HG02981 (cell line): ENCODE measurements at regions not wholly inside any gene's neighbourhood (a gene's known extent, or its start where the extent isn't known, plus 50 kb on each side); places are given as distances from the start of the nearest gene placed in this dataset.
"Not testable (repeated sequence)": the region's sequence is repeated elsewhere in the genome, so short reads cannot be mapped to it uniquely, and the experiment has no call there.

Experiments
- ATAC-seq: cut with Tn5 transposase; IDR thresholded peaks from one replicate; pipeline ENCODE4 v1.9.1; 2021; ENCODE audit warnings: mild to moderate bottlenecking, moderate library complexity; ENCODE audit not compliant: unreplicated experiment

GRCh38 chr1:163633366-163633765, 311.6 kb downstream of the NUF2 start:
- no peak for ATAC-seq

GRCh38 chr1:163645676-163646075, 323.9 kb downstream of the NUF2 start:
- ATAC-seq: not testable (repeated sequence)

DNA sequence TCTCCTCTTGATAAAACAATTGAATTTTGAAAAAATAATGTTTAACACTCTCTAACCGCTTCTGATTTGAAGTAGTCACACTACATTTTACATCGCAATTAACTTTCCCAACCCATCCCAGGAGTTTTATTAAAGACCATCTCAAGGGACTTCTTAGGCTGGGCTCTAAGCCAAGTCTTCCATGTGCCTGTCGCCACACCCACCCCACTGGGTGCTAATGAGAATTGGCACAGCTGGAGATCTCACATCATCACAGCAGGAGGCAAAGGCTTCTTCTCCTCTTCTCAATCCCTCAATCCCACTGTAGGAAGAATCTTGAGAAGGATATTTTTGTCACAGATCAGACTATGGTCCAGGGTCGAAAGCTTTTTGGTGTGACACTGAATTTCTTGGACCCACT, 328.9 kb downstream of the NUF2 start:
- ATAC-seq: no peak

- ATAC-seq: no peak
These were observed 330.7 kb downstream of the NUF2 start for GRCh38 chr1:163652441-163652840.

- no peak for ATAC-seq
These were observed 333.8 kb downstream of the NUF2 start for GRCh38 chr1:163655565-163655964.

DNA sequence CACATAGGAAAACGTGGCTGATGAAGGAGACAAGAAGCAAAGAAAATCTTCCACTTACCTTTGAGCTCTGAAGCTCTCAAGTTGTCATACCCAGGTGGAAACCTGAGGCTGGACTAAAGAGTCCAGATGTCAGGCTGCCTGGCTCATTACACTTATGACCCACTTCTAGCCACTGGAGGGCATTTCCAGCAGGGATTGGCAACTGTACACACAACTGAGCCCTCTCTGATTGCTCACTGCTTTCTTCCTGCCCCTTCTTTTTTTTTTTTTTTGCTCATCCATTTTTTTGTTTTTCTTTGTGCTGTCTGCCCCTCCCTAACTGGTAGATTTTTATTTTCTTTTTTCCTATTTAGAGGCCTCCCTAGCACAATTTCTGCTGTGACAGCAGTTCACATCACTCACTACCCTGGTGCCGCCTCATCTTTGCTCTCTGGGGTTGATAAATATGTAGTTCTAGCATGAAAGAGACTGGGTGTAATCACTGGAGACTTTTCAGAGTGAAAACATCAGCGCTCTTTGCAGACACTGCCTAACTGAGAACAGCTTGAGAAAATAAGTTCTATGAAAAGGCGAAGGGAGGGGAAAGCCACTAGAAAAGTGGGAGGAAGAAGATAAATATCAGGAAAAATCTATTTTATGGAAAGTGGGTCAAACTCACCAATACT, 334.5 kb downstream of the NUF2 start:
- ATAC-seq: no peak

- no peak for ATAC-seq
These were observed 336.0 kb downstream of the NUF2 start for GRCh38 chr1:163657719-163658118.

GRCh38 chr1:163661391-163661790, 339.6 kb downstream of the NUF2 start:
- no peak for ATAC-seq

GRCh38 chr1:163664671-163665335, 343.0 kb downstream of the NUF2 start:
- ATAC-seq: no peak

DNA sequence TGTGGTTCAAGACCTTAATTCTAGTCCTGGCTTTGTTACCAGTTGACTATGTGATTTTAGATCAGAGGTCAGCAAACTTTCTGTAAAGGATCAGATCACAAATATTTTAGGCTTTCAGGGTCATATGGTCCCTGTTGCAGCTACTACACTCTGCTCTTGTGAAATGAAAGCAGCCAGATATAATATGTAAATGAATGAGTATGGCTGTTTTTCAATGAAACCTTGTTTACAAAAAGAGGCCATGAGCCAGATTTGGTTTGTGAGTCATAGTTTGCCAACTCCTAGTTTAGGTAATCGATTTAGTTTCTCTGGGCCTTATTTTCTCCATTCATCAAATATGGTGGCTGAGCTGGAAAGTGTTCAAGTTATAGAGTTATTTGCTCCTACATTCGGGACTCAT, 346.7 kb downstream of the NUF2 start:
- ATAC-seq: no peak

DNA sequence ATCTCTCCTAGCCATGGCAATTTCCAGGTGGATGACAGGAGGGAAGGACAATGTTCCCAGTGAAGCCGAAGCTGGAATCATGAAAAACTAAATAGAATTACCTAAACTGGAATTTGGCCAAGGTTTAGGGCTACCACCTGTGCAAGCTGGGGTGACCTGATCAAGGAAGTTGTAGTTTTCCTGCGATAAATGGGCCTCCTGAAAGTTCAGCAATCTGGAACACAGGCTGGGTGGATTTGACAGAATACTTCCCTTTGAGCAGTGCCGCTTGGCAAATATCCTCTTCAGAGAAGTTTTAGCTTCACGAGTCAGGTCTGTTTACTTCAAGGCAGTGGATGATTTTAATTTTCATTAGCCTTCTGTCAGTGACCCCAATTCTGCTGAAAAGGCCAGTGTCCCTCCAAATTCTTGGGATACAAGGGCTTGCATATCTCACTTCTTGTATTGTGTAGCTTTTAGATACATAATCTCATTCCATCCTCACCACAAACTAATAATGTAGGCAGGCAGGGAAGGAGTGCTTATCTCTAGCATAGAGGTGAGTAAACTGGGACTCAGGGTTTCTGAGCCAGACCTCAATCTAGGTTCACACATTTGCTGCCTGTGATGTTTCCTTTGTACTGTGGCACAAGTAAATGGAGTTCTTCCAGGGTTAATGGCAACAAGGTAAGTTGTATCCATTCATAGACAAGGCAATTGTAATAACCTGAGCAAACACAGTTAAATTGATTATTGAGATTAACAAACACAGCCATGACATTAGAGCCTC, 349.4 kb downstream of the NUF2 start:
- ATAC-seq: no peak

DNA sequence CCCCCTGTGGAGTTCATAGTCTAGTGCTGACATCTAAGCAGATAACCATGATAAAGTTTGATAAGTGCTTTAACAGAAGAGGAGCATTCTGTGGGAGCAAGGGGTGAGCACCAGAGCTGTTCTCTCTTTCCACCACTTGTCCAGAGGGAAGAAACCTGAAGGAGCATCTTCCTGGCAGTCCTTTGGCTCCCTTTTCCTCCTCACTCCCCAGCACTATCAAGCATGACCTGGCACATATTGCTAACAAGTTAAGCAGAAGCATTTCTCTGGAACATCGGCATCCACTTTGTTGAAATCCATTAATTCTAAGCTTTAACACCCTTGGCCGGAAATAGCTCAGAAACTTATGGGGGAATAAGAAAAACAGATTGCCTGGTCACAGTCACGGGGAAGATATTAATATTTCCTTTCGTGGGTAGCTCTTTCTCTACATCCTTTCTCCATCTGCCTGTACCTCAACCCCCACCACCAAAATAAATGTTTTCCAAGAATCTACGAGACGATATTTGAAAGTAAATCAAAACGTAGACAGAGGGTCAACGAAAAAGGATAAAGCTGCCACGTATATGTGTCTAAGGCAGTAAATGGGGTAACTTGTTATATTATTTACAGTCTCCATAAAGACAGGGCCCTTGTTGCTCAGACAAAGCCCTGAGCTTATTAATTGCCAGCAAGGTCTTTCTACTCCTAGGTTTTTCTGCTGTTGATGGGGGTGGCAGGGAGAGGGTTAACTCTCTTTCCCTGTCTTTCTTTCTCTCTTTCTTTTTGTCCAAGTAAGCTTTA, 351.4 kb downstream of the NUF2 start:
- no peak for ATAC-seq

- no peak for ATAC-seq
These were observed 352.0 kb downstream of the NUF2 start for GRCh38 chr1:163673759-163674151.

DNA sequence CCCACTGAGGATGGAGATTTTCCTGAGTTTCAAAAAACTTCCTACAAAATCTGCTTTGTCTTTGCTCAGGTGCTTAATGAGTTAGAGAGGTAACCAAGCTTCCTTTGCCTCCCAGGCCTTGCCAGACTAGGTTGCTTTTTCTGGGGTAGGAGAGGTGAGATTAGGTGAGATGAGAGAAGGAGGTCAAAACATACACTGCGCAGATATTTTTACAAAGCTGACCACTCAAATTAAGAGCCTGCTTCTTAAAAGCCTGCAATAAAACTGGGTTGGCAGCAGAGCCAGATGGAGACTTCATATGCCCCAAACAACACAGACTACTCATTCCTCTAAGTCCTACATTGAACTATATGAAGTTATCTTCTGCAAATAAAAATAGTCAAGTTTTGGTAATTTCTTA, 352.5 kb downstream of the NUF2 start:
- ATAC-seq: no peak

GRCh38 chr1:163684785-163685184, 363.0 kb downstream of the NUF2 start:
- no peak for ATAC-seq

- no peak for ATAC-seq
These were observed 370.5 kb downstream of the NUF2 start for GRCh38 chr1:163692266-163692665.

DNA sequence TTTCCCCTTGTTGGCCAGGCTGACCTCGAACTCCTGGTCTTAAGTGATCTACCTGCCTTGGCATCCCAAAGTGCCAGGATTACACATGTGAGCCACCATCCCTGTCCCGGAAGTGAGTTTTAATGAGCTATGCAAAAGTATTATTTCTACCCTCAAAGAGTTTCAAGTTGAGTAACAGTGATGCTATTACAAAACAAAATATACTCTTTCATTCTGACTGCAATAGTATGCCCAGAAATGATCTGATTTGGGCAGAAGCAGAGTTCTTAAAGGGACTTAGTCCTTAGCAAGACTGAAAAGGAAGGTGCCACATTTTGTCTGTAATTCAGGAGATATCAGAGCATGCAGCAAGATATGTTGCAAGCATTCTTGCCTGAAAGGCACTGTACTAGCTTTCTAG, 375.4 kb downstream of the NUF2 start:
- no peak for ATAC-seq

DNA sequence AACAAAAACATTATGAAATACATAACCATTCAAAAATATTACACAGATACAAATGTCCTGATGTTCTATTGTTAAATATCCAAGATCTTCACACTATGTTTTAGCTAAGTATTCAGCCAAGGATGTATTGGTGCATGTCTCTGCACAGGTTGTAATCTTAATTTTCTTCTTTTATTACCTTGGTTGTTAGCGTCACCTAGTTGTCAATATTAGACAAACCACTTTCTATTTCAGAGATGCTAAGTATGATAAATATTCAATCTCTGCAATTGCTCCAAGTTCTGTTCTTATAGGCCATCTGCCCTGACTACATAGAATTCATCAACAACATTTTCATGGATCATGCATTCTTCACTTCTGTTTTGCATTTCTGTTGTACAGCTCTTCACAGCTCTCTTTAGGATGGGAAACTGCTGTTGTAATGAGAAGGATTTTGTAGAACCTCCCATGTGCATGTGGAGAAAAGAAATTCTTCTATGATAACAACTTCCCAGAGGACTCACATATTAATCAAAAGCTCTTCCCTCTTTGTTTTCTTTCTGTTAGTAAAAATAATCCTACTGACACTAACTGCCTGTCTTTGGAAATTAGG, 380.1 kb downstream of the NUF2 start:
- ATAC-seq: no peak

DNA sequence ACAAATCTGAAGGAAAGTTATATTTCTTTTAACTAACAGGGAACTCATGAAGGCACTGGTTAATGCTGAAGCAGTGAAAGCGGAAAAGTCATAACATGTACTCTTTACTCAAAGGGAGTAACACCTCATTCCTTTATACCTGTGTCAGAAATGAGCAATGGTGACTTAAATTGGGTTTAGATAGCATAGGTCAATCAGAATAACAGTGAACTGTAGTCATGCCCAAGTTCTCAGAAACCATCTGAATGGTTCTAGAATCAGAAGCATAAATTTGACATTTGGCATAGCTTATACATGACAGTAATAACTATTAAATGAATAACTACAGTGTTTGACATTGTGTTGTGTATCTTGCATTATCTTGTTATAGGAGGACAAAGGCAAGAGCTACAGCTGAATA, 382.0 kb downstream of the NUF2 start:
- ATAC-seq: no peak

- no peak for ATAC-seq
These were observed 385.2 kb downstream of the NUF2 start for GRCh38 chr1:163706915-163707314.

DNA sequence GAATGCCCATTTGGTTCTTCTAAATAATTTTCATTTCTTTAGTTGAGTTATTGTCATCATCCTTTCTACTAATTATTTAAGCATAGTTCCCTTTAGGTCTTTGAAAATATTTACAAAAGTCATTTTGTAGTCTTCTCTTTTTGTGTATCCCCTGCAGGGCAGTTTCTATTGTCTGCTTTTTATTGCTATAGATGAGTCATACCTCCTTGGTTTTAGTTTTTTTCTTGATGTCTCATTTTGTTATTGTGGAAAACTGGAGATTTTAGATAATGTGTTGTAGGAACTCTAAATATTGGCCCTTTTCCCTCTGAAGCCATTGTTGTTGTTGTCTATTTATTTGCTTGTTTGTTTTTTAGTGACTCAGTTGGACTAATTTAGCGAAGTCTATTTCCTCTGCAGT, 387.9 kb downstream of the NUF2 start:
- ATAC-seq: no peak
